Keratinocyte (primary cell): ENCODE measurements at regions not wholly inside any gene's neighbourhood (a gene's known extent, or its start where the extent isn't known, plus 50 kb on each side); places are given as distances from the start of the nearest gene placed in this dataset.

ENCODE experiments used
- DNase-seq: peaks from one replicate; pipeline ENCODE4 v3.0.0-alpha.2; 2011; ENCODE audit warnings: low read depth, missing footprints, low spot score
- FAIRE-seq: peaks from 2 replicates; lab custom pipeline; 2011; peaks lifted over from hg19 to GRCh38; lab: Jason Lieb, UNC
- H2AFZ ChIP-seq: 2 replicates; pipeline ENCODE4 v1.6.0; 2012; ENCODE audit warnings: low read length, control low read depth, inconsistent platforms; ENCODE audit not compliant: control insufficient read depth
- H3K27ac ChIP-seq: 2 replicates; pipeline ENCODE4 v1.5.1; 2011; ENCODE audit warnings: low read length; ENCODE audit not compliant: control insufficient read depth, insufficient read depth
- H3K27me3 ChIP-seq: 3 replicates; pipeline ENCODE4 v1.6.0; 2011; ENCODE audit warnings: low read length; ENCODE audit not compliant: control insufficient read depth, insufficient read depth; ENCODE audit errors: extremely low read depth
- H3K36me3 ChIP-seq, 2 experiments: 2 replicates in 1 of 2; 3 replicates in 1 of 2; pipeline ENCODE4 v1.5.1; 2011; ENCODE audit warnings: low read length in 2 of 2, mild to moderate bottlenecking in 1 of 2; ENCODE audit not compliant: control insufficient read depth in 2 of 2, insufficient read depth in 2 of 2; ENCODE audit errors: extremely low read depth in 1 of 2
- H3K4me1 ChIP-seq: 3 replicates; pipeline ENCODE4 v1.5.1; 2011; ENCODE audit warnings: low read length; ENCODE audit not compliant: control insufficient read depth, insufficient read depth; ENCODE audit errors: extremely low read depth
- H3K4me2 ChIP-seq: 3 replicates; pipeline ENCODE4 v1.6.0; 2011; ENCODE audit warnings: low read depth, low read length; ENCODE audit not compliant: control insufficient read depth, insufficient read depth; ENCODE audit errors: extremely low read depth
- H3K4me3 ChIP-seq, 3 experiments: fragments of 200-600 bp in 1 of 3; sonication (generic) in 1 of 3; 2 replicates in 2 of 3; 3 replicates in 1 of 3; pipeline ENCODE4 v1.5.1; 2011 to 2016; ENCODE audit warnings: low read length in 3 of 3, mild to moderate bottlenecking in 3 of 3, control low read depth in 2 of 3, inconsistent platforms in 1 of 3, low read depth in 1 of 3, mixed read lengths in 1 of 3, mixed run types in 1 of 3, moderate library complexity in 1 of 3; ENCODE audit not compliant: control insufficient read depth in 2 of 3, insufficient read depth in 2 of 3; ENCODE audit errors: extremely low read depth in 1 of 3
- H3K79me2 ChIP-seq: 2 replicates; pipeline ENCODE4 v1.6.0; 2012; ENCODE audit warnings: low read length; ENCODE audit not compliant: control insufficient read depth, insufficient read depth
- H3K9ac ChIP-seq: 3 replicates; pipeline ENCODE4 v1.6.0; 2011; ENCODE audit warnings: low read length; ENCODE audit not compliant: control insufficient read depth, insufficient read depth; ENCODE audit errors: extremely low read depth
- H3K9me1 ChIP-seq: 3 replicates; pipeline ENCODE4 v1.6.0; 2011; ENCODE audit warnings: low read length; ENCODE audit not compliant: control insufficient read depth, insufficient read depth; ENCODE audit errors: extremely low read depth
- H3K9me3 ChIP-seq: 2 replicates; pipeline ENCODE4 v1.5.1; 2012; ENCODE audit warnings: low read depth, low read length; ENCODE audit not compliant: control insufficient read depth
- H4K20me1 ChIP-seq: 3 replicates; pipeline ENCODE4 v1.6.0; 2011; ENCODE audit warnings: low read length; ENCODE audit not compliant: control insufficient read depth, insufficient read depth; ENCODE audit errors: extremely low read depth
- CTCF ChIP-seq, 3 experiments: IDR thresholded peaks in 1 of 3; conservative IDR thresholded peaks in 1 of 3; optimal IDR thresholded peaks in 1 of 3; 2 replicates in 2 of 3; 3 replicates in 1 of 3; pipeline versions ENCODE3 to v1.5.1; 2011; ENCODE audit warnings: low read length in 3 of 3, mild to moderate bottlenecking in 3 of 3, moderate library complexity in 2 of 3, control low read depth in 1 of 3, inconsistent platforms in 1 of 3; ENCODE audit not compliant: insufficient read depth in 2 of 3; ENCODE audit errors: extremely low read depth in 1 of 3
- EZH2 ChIP-seq: IDR thresholded peaks from one replicate; pipeline ENCODE4 v1.6.1; 2012; ENCODE audit warnings: inconsistent platforms, mild to moderate bottlenecking, low read length, moderate library complexity
- dilution Hi-C: fragments of 300-500 bp; cut with MboI; formaldehyde crosslinking; loops from one replicate; pipeline ENCODE4 v1.7.0; 2020; ENCODE audit warnings: low sequenced_read_pairs; ENCODE audit not compliant: extremely low pct_ligation_motif_present

DNA sequence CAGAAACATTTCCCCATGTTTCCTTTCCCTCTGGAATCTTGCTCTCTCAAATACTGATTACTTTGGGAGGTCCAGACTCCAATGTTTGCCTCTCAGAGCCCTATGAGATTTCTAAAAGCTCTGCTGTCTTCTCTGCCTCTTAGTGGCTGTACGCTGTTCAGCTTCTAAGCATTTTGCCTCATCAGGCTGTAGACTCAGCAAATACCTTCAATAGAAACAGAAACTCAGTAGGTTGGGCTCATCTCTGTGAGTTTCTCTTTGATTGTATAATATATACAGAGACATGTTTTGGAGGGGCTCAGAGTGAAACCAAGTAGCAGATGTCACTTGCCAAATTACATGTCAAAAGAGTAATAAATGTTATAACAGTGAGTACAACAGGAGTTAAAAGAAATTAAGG, 380.8 kb upstream of the MEIS2 start:
- Histone ChIP-seq H3K27me3 (no peaks in the 10 kb centered on the region), H3K27ac (no peak overlapping the region), H3K9me1 (no peaks in the 10 kb centered on the region), H2AFZ (no peak overlapping the region), H4K20me1 (no peaks in the 10 kb centered on the region), H3K79me2 (no peaks in the 10 kb centered on the region), H3K9me3 (no peaks in the 10 kb centered on the region), H3K4me2 (no peak overlapping the region), H3K4me1 (no peaks in the 10 kb centered on the region), H3K36me3 (no peaks in the 10 kb centered on the region), H3K9ac (no peak overlapping the region), H3K4me3 (no peak overlapping the region)
- no peak for TF ChIP-seq CTCF (optimal IDR thresholded peaks at IDR 0.05 in 1 of 3, IDR thresholded peaks at IDR 0.05 in 1 of 3, conservative IDR thresholded peaks at IDR 0.05 in 1 of 3; ENCODE audit: extremely low read depth in 1 of 3, insufficient read depth in 2 of 3, low read length in 3 of 3)
- dilution Hi-C loops = no loop called here
- DNase-seq (no peak), FAIRE-seq (no peak)

DNA sequence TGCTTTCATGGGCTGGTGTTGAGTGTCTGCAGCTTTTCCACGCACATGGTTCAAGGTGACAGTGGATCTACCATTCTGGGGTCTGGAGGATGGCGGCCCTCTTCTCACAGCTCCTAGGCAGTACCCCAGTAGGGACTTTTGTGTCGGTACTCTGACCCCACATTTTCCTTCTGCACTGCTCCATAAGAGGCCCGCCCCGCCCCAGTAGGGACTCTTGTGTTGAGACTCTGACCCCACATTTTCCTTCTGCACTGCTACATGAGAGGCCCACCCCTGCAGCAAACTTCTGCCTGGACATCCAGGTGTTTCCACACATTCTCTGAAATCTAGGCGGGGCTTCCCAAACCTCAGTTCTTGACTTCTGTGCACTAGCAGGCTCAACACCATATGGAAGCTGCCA, 383.4 kb upstream of the MEIS2 start:
- dilution Hi-C loops = no loop called here
- no peak overlapping the region for H2AFZ ChIP-seq
- no peaks in the 10 kb centered on the region for H4K20me1 ChIP-seq
- H3K79me2 ChIP-seq = no peaks in the 10 kb centered on the region
- H3K9ac ChIP-seq = no peak overlapping the region
- no peak overlapping the region for H3K4me3 ChIP-seq
- no peak overlapping the region for H3K27ac ChIP-seq
- DNase-seq (no peak), FAIRE-seq (no peak)
- TF ChIP-seq CTCF (optimal IDR thresholded peaks at IDR 0.05 in 1 of 3, IDR thresholded peaks at IDR 0.05 in 1 of 3, conservative IDR thresholded peaks at IDR 0.05 in 1 of 3; ENCODE audit: extremely low read depth in 1 of 3, insufficient read depth in 2 of 3, low read length in 3 of 3) (no peak), EZH2 (no peak)
- no peaks in the 10 kb centered on the region for H3K36me3 ChIP-seq
- no peak overlapping the region for H3K4me2 ChIP-seq
- H3K9me1 ChIP-seq = no peaks in the 10 kb centered on the region
- no peaks in the 10 kb centered on the region for H3K4me1 ChIP-seq
- H3K27me3 ChIP-seq = no peaks in the 10 kb centered on the region
- H3K9me3 ChIP-seq = no peaks in the 10 kb centered on the region
